CD14-positive monocyte (primary cell): ENCODE measurements at regions not wholly inside any gene's neighbourhood (a gene's known extent, or its start where the extent isn't known, plus 50 kb on each side); places are given as distances from the start of the nearest gene placed in this dataset.

Experiments
- DNase-seq, 3 donors: peaks; one replicate each; pipeline ENCODE4 v3.0.0-alpha.2; 2011 to 2022
- H2AFZ ChIP-seq: 2 replicates; pipeline ENCODE4 v1.6.0; 2012; ENCODE audit warnings: mild to moderate bottlenecking, low read depth, low read length, inconsistent platforms; ENCODE audit not compliant: insufficient read depth, poor library complexity, severe bottlenecking
- H3K27ac ChIP-seq, 2 donors: 1 replicate in 1 of 2; 2 replicates in 1 of 2; pipeline ENCODE4 v1.5.1; 2012 to 2013; ENCODE audit warnings: low read length in 2 of 2, control low read depth in 1 of 2, inconsistent platforms in 1 of 2, low read depth in 1 of 2, mild to moderate bottlenecking in 1 of 2
- H3K27me3 ChIP-seq, 2 donors: one replicate each; pipeline versions ENCODE4 v1.6.0 to v1.6.1; 2011 to 2013; ENCODE audit warnings: low read length in 2 of 2; ENCODE audit not compliant: control insufficient read depth in 2 of 2, insufficient read depth in 2 of 2
- H3K36me3 ChIP-seq, 2 donors: replicated peaks in 1 of 2; 1 replicate in 1 of 2; 2 replicates in 1 of 2; pipeline versions ENCODE4 v1.5.1 to v1.6.1; 2012 to 2013; ENCODE audit warnings: low read length in 2 of 2, control low read depth in 1 of 2, inconsistent platforms in 1 of 2, mild to moderate bottlenecking in 1 of 2; ENCODE audit not compliant: insufficient read depth in 2 of 2, control insufficient read depth in 1 of 2
- H3K4me1 ChIP-seq, 2 donors: 1 replicate in 1 of 2; 2 replicates in 1 of 2; pipeline versions ENCODE4 v1.5.1 to v1.6.1; 2012 to 2013; ENCODE audit warnings: low read length in 2 of 2, control low read depth in 1 of 2, inconsistent platforms in 1 of 2, mild to moderate bottlenecking in 1 of 2, moderate library complexity in 1 of 2; ENCODE audit not compliant: insufficient read depth in 2 of 2, control insufficient read depth in 1 of 2
- H3K4me2 ChIP-seq: replicated peaks from 2 replicates; pipeline ENCODE3; 2012; ENCODE audit warnings: low read length, moderate library complexity, mild to moderate bottlenecking; ENCODE audit not compliant: poor library complexity, severe bottlenecking; ENCODE audit errors: extremely low read depth
- H3K4me3 ChIP-seq, 3 experiments: fragments of 200-600 bp in 1 of 3; sonication (generic) in 1 of 3; replicated peaks in 1 of 3; 1 replicate in 2 of 3; 2 replicates in 1 of 3; pipeline ENCODE4 v1.5.1; 2011 to 2013; ENCODE audit warnings: low read length in 3 of 3, mild to moderate bottlenecking in 3 of 3, control low read depth in 2 of 3, low read depth in 2 of 3, inconsistent platforms in 1 of 3, moderate library complexity in 1 of 3
- H3K79me2 ChIP-seq: 2 replicates; pipeline ENCODE4 v1.6.0; 2012; ENCODE audit warnings: mild to moderate bottlenecking, control low read depth, inconsistent platforms, low read length, moderate library complexity; ENCODE audit not compliant: insufficient read depth
- H3K9ac ChIP-seq: 2 replicates; pipeline ENCODE4 v1.6.0; 2017; ENCODE audit warnings: low read length, mild to moderate bottlenecking; ENCODE audit not compliant: insufficient read depth, poor library complexity, severe bottlenecking
- H3K9me3 ChIP-seq, 2 donors: replicated peaks in 1 of 2; 1 replicate in 1 of 2; 2 replicates in 1 of 2; pipeline versions ENCODE4 v1.5.1 to v1.6.1; 2012 to 2013; ENCODE audit warnings: low read length in 2 of 2, control low read depth in 1 of 2; ENCODE audit not compliant: control insufficient read depth in 1 of 2, insufficient read depth in 1 of 2
- H4K20me1 ChIP-seq: 2 replicates; pipeline ENCODE4 v1.6.0; 2012; ENCODE audit warnings: mild to moderate bottlenecking, low read length, control low read depth, moderate library complexity; ENCODE audit not compliant: insufficient read depth
- H3K27ac Mint-ChIP-seq, 7 donors: one replicate each; pipeline ENCODE4 v1.8.0; 2020; ENCODE audit warnings: mild to moderate bottlenecking in 7 of 7, mixed read lengths in 7 of 7, moderate library complexity in 6 of 7, inconsistent platforms in 2 of 7
- H3K27me3 Mint-ChIP-seq, 3 donors: one replicate each; pipeline ENCODE4 v1.8.0; 2021 to 2022; ENCODE audit warnings: low read depth in 3 of 3, mild to moderate bottlenecking in 3 of 3, mixed read lengths in 3 of 3, moderate library complexity in 3 of 3, inconsistent platforms in 1 of 3
- H3K36me3 Mint-ChIP-seq, 2 donors: one replicate each; pipeline ENCODE4 v1.8.0; 2020; ENCODE audit warnings: mixed read lengths in 2 of 2, inconsistent platforms in 1 of 2, mild to moderate bottlenecking in 1 of 2
- H3K4me1 Mint-ChIP-seq: one replicate; pipeline ENCODE4 v1.8.0; 2020; ENCODE audit warnings: mild to moderate bottlenecking, mixed read lengths
- H3K4me3 Mint-ChIP-seq, 2 donors: one replicate each; pipeline ENCODE4 v1.8.0; 2020; ENCODE audit warnings: mild to moderate bottlenecking in 2 of 2, mixed read lengths in 2 of 2, moderate library complexity in 1 of 2
- H3K9me3 Mint-ChIP-seq, 7 donors: one replicate each; pipeline ENCODE4 v1.8.0; 2020 to 2022; ENCODE audit warnings: mixed read lengths in 7 of 7, mild to moderate bottlenecking in 6 of 7, moderate library complexity in 6 of 7, inconsistent platforms in 2 of 7
- WGBS: methylation state at CpG from one replicate; pipeline ENCODE4 v1.1.5; 2013; ENCODE audit warnings: missing lambda C conversion rate; ENCODE audit not compliant: insufficient coverage; 5-methylcytosine and 5-hydroxymethylcytosine counted together
- intact Hi-C, 2 donors: fragments of 100-400 bp; cut with micrococcal nuclease; formaldehyde crosslinking; loops; one replicate each; pipeline versions ENCODE4 v1.15.0 to v1.15.1; 2023
- TF ChIP-seq, protein P1 (sequence below): fragments of 200-600 bp; IDR thresholded peaks from one replicate; pipeline ENCODE4 v1.8.0; 2022; ENCODE audit warnings: antibody characterized with exemption, mild to moderate bottlenecking

DNA sequence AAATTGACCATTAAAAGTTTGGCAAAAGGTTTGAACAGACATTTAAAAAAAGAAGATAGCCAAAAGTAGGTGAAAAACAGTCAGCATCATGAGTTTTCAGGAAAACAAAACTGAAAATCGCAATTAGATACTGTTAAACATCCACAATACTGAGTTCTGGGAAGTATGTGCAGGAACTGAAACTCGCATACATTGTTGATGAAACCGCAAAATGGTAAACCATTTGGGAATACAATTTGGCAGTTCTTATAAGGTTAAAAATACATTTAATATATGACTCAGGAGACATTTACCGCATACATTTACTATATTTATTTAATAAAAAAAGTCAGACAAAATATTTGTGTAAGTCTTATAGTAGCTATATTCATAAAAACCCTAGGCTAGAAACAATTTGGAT is 393.2 kb downstream of the COL11A1 start:
- Histone ChIP-seq H3K9ac (no peak overlapping the region), H3K4me2 (no peak overlapping the region), H4K20me1 (no peaks in the 10 kb centered on the region), H3K27ac (no peak overlapping the region), H3K4me1 (no peaks in the 10 kb centered on the region), H3K27me3 (no peaks in the 10 kb centered on the region), H3K9me3 (no peaks in the 10 kb centered on the region), H3K36me3 (no peaks in the 10 kb centered on the region), H3K79me2 (no peaks in the 10 kb centered on the region), H2AFZ (no peak overlapping the region), H3K4me3 (no peak overlapping the region)
- TF ChIP-seq, protein P1, sequence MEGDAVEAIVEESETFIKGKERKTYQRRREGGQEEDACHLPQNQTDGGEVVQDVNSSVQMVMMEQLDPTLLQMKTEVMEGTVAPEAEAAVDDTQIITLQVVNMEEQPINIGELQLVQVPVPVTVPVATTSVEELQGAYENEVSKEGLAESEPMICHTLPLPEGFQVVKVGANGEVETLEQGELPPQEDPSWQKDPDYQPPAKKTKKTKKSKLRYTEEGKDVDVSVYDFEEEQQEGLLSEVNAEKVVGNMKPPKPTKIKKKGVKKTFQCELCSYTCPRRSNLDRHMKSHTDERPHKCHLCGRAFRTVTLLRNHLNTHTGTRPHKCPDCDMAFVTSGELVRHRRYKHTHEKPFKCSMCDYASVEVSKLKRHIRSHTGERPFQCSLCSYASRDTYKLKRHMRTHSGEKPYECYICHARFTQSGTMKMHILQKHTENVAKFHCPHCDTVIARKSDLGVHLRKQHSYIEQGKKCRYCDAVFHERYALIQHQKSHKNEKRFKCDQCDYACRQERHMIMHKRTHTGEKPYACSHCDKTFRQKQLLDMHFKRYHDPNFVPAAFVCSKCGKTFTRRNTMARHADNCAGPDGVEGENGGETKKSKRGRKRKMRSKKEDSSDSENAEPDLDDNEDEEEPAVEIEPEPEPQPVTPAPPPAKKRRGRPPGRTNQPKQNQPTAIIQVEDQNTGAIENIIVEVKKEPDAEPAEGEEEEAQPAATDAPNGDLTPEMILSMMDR, result no peak
- no peaks in the 10 kb centered on the region for H3K36me3 Mint-ChIP-seq
- H3K27ac Mint-ChIP-seq, result no peak overlapping the region
- H3K9me3 Mint-ChIP-seq, result peaks cover 0 to 2% (median 0%) of the 10 kb centered on the region in 7 donors
- DNase-seq, result no peak
- WGBS, result no CpG with 5 or more reads among the region's 4 CpGs
- intact Hi-C loops, result no loop called here
- no peak overlapping the region for H3K4me3 Mint-ChIP-seq
- no peaks in the 10 kb centered on the region for H3K4me1 Mint-ChIP-seq
- H3K27me3 Mint-ChIP-seq, result no peaks in the 10 kb centered on the region

DNA sequence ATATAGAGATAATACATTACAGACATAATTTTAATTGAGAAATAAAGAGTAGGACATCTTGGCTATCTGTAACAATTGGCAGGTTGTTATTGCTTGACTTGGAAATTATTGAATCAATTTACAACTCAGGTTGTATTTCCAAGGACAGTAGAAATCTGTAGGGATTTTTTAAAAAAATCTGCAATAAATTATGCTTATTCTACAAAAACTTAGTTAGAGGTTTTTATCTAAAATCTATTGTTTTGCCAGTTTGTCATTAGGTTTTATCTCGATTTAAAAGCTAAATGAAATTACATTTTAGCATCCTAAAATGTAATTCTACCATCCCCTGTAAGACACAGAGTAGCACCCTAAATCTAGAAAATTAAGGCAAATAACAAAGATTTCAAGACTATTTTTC is 408.8 kb downstream of the COL11A1 start:
- H4K20me1 ChIP-seq, result no peaks in the 10 kb centered on the region
- no peaks in the 10 kb centered on the region for H3K27me3 ChIP-seq
- no peaks in the 10 kb centered on the region for H3K4me1 Mint-ChIP-seq
- peaks cover 0 to 5% of the 10 kb centered on the region in 2 donors for H3K9me3 ChIP-seq
- intact Hi-C loops, result no loop called here
- no peak overlapping the region for H3K4me3 Mint-ChIP-seq
- TF ChIP-seq, protein P1, result no peak
- H3K9me3 Mint-ChIP-seq, result peaks cover 1 to 5% (median 2%) of the 10 kb centered on the region in 7 donors
- no peak overlapping the region for H3K27ac Mint-ChIP-seq
- no peak overlapping the region for H3K9ac ChIP-seq
- H3K27me3 Mint-ChIP-seq, result no peaks in the 10 kb centered on the region
- H3K4me3 ChIP-seq, result no peak overlapping the region
- no peaks in the 10 kb centered on the region for H3K4me1 ChIP-seq
- H3K27ac ChIP-seq, result no peak overlapping the region
- H2AFZ ChIP-seq, result no peak overlapping the region
- no peaks in the 10 kb centered on the region for H3K79me2 ChIP-seq
- WGBS, result no CpG with 5 or more reads among the region's 1 CpG
- H3K4me2 ChIP-seq, result no peak overlapping the region
- no peaks in the 10 kb centered on the region for H3K36me3 Mint-ChIP-seq
- DNase-seq, result no peak
- no peaks in the 10 kb centered on the region for H3K36me3 ChIP-seq
